Stimulated activated CD4-positive, alpha-beta T cell treated with anti-CD3 and anti-CD28 coated beads, TNF-alpha, amount 100 ng/mL, for 48 hours (primary cell): ENCODE measurements at regions not wholly inside any gene's neighbourhood (a gene's known extent, or its start where the extent isn't known, plus 50 kb on each side); places are given as distances from the start of the nearest gene placed in this dataset.

Experiments used
- DNase-seq, 3 donors: peaks; one replicate each; pipeline ENCODE4 v3.0.0-alpha.2; 2020; ENCODE audit warnings: low read depth in 3 of 3

DNA sequence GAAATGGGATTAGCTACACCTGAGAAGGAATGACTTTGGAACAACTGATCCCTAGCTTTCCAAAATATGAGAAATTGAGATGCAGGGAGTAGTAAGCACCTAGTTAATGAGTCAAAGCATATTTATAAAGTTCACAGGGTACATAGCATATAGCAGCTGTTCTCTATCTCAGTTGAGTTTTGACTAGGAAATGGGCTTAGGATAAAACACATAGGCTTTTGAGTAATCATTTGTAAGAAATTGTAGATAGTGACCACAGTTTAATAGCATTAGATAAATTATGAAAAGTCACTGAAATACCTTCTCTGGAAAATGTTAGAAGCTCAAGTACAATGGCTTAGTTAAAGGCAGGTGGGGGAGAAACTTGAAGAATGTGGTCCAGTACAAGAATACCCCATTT is 444.7 kb upstream of the TNP1 start:
- DNase-seq, result no peak

DNA sequence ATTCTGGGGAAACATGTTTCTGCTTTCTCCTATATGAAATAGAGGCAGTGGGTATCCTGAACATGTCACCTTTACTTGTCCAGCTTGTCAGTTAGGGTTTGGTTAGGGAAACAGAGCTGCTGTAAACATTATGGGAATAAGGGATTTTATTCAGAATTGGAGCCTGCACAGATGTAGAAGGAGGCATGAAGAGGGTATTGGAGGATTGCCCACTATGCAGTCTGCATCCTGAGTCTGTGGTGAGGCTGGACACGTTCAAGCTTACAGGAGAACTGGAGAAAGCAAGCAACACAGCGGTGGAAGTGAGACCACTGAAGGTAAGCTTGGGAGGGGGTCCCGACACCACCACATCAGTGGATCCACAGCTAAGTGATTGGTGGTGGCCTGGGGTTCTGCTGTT is 443.0 kb upstream of the TNP1 start:
- no peak for DNase-seq

DNA sequence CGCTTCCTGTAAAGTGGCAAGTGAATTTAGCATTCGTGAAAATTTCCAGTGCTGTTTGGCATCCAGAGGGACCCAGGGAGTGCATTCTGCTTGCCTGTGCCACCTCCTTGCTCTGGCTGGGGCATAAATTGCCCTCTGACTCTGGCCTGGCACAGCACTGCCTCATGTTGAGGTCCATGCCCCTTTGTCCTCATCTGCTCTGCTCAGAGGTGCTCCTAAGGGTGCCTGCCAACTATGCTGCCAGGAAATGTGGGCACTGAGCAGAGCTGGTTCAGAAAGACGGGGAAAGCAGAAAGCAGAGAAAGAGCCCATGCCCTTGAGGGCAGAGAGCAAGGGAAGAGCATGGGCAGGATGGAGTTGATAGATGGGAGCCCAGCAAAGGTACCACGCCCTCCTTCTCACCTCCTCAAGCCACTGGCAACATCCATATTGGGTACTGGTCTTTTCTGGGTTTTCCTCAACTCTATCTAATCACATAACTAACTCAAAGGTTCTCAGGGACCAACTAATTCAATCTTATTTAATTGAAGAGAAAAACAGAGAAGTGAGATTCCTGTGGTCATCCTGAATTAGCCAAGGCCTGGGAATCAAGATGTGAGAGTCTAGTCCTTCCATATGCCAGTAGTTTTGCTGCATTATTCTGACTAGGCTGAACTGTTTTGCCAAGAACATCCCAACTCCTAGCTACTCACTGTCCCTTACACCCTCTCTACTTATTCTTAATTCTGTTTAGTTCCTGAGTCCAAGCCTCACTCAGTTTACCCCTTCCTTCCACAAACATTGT is 441.5 kb upstream of the TNP1 start:
- no peak for DNase-seq

DNA sequence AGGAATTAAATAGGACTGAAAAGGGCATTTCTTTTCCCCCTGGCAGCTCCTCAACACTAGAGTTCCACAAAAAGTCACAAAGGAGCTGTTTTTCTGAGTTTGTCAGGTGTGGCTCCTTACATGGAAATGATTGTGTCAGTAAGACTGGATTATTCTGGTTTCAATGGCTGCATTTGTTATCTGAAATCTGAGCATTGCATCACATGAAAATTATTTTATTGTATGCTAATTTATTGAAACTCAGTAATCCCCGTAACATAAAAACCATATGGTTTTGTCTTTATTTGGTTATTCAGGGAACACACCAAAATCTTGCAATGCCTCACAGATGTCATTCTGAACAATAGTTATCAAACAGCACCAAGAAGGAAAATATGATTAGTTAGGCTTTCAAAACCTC is 439.7 kb upstream of the TNP1 start:
- no peak for DNase-seq

DNA sequence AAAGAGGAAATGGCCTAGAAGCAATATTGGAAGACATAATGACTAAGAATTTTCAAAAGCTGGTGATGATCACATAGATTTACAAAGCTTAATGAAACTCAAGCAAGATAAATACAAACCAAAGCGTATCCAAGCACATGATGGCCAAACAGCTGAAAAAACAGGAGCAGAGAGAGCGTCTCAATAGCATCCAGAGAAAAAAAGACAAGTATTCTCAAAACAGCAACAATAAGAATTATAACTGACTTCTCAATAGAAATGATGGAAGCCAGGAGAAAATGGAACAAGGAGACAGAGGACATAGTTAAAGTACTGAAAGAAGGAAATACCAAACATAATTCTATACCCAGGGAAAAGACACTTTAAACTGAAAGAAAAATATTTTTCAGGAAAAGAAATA is 437.2 kb upstream of the TNP1 start:
- no peak for DNase-seq

DNA sequence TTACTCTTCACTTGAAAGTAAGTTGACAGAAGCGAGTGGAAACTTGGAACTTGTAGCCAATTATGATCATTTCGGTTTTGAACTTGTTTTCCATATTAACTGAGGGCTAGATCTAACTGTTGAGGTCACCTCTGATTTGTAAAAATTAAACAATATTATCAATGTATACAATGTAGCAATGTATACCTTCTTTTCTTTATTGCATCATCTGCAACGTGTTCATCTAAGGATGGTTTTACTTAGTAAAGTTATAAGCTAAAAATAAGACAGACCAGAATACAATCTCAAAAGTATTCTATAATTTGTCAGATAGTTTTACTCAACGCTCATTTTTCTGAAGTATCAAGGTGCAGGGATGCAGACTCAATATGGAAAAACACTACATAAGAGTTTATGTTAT is 435.0 kb upstream of the TNP1 start:
- no peak for DNase-seq

DNA sequence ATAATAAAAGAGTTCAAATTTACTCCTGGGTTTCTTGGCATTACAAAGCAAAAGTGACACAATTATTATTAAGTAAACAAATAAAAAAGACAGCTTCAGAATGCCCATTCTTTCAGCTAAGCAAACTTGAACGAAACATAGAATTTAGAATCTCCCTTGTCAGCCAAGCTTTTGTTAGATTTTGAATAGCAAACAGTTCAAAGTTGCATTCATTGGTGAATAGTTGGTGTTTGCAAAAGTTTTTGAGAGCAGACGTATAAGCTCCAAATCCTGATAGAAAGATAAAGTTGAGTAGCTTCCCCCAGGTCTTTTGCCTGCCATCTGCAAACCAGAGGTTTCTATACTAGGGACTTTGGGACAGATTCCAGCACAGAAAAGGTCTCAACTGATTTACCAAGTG is 434.3 kb upstream of the TNP1 start:
- DNase-seq, result no peak

DNA sequence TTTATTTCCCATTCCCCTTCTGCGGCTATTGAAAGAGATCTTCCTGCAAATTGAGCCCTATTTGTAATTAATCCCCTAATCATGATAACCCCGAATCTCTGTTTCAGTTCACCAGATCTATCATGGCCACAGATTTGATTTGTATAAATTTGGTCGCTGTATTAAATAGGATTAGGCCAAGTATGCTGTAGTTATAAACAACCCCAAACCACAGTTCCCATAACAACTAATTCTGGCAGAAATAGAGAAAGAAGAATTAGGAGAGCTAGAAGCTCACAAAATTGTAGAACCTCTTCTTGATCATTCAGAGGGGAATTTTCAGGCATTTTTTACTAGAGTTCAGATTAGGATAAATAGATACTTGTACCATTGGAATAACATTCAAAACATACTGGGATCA is 433.7 kb upstream of the TNP1 start:
- DNase-seq, result no peak

DNA sequence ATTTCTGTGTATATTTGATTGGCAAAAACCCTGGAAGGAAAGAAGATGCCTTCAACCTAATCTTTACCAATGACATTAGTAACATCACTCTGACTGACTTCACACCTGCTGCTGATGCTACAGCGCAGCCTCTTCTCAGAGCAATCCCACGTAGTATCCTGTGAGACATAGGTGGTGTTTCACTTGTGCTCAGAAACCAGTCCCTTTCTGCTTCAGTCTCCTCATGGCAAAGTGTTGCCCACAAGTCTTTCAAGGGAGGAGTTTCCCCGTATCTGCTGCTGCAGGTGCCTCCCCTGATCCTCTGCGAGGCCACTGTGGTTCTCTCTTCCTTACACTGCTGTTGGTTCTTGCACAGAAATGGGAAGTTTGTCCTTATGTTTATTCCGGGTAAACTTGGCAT is 433.2 kb upstream of the TNP1 start:
- DNase-seq, result no peak

DNA sequence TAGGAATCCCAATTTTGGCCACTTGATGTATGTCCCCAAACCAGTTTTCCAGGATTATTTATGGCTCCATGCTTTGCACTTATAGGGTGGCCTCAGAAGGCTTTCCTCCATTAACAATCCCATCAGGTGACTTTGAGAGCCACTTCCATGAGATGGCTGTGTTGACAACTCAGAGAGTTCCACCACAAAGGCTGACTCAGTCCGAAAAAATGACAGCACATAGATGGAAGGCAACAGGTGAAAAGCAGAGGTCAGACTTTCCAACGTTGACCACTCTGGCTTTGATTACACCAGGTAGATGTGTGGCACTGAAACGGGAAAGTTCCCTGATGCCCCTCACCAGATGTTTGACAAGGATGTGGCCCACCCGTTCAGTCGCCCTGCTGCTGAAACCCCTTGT is 431.4 kb upstream of the TNP1 start:
- no peak for DNase-seq

DNA sequence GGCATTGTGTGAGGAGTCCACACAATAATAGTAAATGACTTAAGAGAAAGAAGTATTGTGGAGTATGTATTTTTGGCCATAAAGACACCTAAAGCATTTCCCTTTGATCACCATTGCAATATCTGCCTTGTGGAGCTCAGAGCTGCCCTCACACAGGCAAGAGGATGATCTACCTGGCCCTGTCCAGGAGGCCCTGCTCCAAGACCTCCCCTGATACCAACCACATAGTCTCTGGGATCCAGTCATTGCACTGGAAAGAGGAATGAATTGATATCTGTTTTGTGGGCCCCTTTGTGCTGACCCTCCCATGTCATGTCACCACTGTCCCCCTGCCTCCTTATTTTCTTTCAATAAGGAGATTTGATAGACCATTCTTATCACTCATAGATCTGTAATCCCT is 430.6 kb upstream of the TNP1 start:
- no peak for DNase-seq

DNA sequence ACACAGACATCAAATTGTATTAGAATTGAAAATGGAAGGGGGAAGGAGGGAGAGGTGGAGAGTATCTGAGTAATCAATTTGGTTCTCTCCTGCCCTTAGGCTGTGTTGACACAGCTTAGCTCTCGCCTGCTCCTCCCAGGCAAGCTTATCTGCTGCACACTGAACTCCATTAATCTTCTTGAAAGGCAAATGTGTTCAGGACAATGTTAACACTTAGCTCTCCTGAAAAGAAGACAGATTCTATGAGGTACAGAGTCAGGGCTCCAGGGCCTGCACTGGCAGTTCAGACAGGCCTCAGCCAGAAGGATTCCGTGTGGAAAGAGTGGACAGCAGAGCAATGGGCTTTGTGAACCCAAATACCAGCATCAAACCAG is 430.0 kb upstream of the TNP1 start:
- no peak for DNase-seq

DNA sequence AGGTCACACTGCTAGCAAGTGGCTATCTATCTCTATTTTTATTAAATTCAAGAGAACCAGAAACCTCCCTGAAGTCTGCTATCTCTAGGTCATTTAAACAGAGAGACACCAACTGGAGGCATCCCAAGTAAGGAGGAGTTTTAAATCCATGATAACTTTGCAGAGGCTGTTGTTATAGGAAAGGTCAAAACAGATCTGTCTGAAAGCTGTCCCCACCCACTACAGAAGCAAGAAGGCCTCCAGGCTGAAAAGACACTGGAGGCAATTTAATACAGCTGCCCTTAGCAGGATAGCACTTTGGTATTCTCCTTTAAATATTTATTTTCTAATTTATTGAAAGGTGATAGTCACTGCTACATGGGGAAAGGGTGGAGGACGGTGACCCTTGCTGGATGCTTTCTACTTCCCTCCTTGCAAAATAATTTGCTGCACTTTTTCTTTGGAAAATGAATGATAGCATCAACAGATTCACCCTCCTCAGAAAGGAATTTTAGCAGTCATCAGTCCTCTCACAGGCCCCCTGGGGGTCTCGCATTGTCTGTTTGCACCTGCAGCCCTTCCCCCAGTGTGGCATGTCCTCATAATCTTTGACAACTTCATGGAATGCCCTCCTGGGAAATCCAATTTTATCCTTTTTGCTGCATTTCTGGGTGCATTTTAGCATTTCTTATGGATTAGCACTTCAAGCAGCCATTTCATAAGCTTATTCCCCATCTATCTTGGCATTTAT is 429.5 kb upstream of the TNP1 start:
- no peak for DNase-seq

DNA sequence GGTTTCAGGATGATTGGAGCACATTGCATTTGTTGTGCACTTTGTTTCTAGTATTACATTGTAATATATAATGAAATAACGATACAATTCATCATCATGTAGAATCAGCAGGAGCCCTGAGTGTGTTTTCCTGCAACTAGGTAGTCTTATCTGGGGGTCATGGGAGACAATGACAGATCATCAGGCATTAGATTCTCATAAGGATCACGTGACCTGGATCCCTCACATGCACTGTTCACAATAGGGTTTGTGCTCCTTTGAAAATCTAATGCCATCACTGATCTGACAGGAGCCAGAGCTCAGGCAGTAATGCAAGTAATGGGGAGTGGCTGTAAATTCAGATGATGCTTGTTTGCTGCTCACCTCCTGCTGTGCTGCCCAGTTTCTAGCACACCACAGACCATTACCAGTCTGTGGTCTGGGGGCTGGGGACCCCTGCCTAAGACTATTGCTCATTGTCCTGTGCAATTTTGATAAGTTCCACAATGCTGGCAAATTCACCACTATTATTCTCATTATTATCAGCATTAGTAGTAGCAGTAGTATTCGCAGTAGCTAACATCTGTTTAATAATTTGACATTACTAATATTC is 428.7 kb upstream of the TNP1 start:
- DNase-seq, result no peak

DNA sequence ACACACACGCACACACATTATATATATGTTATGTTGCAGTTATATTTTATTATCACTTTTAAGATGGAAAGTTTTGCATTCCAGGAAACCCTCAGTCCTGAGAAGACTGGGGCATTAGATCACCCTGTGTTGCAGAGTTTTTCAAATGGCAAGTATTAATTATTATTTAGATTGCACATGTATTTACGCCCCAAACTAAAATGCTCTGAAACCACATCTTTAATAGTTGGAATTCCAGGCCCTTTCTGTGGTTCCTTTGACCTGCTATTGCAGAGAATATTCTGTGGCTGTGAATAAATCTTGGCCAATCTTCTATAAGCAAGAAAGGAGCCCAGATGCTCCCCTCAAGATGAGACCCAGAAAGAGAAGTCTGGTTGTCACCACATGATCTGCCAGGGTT is 427.0 kb upstream of the TNP1 start:
- DNase-seq, result no peak

DNA sequence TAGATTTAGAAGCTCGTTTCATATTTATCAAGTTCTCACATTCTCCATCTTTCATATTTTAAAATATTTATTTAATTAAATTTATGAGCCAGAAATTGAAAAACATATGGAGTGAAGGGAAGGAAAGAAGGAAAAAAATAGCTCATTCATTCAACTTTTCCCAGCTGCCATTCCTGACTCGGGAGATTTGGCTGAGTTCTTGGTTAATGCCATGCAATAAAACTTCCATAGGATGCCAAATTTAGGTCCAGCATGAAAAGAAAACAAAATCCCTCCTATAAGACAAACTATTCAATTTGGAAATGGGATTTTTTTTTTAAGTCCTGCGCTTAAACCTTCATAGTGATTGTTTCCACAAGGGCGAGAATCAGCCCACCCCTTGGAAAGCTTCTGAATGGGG is 426.1 kb upstream of the TNP1 start:
- DNase-seq, result no peak

DNA sequence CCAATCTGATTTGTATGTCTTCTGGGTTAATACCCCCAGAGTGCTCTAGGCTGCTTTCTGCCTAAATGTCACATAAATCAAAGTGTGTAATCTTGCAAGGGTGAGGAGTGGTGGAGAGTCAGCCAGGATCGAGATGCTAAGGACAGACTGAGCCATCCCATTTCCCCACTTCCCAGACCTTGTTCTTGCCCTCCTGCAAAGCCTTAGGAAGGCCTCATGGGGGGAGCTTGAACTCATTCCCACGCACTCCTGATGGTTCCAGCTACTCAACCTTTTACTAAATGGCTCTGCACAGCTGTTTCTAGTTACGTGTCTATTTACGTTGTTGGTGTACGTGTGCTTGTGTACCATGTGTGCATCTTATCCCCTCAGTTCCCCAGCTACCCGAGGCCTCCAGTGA is 423.6 kb upstream of the TNP1 start:
- DNase-seq, result no peak

DNA sequence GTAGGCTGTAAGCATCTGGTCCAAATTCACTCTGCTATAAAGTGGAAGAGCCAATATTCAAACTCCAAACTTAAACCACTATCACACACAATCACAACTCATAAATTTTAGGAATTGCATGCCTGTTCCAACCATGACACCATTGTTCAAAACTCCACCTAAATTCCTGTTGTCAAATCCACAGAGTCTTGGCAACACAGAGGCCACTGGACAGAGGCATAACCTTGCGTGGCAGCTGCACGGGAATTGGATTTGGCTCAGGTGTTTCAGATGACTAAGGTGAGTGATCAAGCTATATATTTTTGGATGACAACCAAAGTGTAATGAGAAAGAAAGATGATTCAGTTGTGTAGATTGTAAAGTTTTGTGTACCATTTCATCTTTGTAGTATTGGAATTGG is 422.7 kb upstream of the TNP1 start:
- DNase-seq, result no peak

DNA sequence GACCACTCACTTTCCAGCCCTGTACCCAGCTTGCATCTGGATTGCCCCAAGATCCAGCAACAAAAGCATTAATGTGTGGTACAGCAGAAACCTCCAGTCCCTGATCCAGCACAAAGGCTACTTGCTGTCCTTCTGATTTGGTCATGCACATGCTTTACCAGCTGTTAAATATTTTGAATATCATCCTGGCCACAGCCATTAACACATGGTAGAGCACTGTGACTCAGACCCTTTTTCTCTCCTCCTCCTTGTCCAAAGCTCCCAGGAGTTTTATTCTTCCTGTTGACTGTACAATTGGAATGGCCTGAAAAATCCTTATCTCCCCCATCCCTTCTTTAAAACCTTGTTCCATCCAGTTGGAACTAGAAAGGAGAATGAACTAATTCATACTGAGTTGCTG is 419.7 kb upstream of the TNP1 start:
- no peak for DNase-seq

DNA sequence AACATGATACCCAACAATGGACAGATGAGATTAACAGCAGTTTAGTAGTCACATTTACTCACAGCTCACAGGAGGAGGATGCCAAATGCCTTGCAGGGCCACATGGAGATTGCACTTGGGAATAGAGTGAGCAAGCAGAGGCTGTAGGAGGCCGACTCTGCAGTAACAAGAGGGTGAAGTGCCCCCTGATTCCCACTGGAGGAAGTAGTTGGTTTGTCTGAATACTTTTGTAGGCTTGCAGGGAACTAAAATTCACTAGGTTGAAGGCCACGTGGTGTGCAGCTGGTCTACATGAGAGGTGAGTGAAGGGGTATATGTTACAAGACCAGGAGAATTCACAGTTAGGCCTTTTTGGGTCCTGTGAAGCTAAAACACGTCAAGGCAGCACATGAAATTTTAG is 419.3 kb upstream of the TNP1 start:
- no peak for DNase-seq

DNA sequence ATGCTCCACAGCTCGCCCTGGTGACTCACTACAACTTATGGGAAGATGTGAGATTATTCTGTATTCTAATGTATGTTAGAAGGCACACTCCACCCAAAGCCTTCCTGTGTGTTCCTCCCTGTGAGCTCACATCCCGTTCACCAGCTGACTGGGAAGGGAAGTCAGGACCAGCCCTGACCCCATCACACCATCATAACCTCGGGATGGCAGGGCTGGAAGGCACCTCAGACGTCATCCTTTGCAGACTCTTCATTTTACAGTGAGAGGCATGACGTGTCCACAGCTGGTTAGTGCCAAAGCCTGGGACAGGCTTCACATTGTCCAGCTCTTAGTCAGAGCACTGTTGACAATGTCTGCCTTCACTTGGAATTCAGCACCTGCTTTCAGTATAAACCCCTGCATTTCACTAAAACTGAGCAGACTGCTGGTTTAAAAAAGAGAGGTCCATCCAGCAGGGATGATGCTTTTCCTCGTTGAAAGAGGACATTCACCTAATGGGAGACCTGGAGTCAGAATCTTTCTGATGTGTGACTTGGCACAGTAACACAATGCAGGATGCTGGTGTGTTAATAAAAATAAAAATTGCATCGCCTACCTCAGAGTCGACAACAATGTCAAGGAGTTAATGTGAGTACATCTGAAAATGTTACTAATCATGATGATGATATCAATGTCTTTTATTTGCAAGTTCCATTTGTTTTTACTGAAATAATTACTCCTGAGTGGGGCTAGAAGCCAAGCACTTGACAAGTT is 418.0 kb upstream of the TNP1 start:
- DNase-seq, result no peak

DNA sequence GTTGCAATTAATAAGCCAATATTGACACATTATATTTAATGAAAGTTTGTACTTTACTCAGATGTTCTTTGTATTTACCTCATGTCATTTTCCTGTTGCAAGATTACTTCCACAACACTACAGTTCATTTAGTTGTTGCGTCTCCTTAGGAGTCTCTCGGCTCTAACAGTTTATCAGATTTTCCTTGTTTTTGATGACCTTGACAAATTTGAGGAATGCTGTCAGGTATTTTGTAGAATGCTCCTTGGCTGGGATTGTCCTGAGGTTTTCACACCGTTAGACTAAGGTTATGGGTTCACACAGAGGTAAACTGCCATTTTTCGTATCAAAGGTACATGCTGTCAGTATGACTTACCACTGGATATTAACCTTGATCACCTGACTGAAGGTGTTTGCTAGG is 416.6 kb upstream of the TNP1 start:
- DNase-seq, result no peak

DNA sequence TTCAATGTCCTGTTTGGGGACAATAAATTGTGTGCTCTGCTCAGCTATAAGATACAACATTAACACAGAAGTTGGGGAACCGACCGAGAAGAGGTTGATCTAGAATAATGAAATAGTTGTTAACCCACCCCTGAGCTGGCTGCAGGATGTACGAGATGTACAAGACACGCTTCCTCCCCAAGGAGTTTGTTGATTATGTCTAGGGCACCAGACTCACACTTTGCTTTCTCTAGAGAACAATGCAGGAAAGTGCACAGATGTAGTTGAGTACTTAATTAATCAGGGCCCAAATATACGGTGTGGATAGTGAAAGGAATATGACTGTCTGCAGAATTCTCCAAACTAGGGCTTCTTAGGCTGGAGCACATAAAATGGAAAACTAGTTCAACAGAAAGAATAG is 415.2 kb upstream of the TNP1 start:
- DNase-seq, result no peak
